GM12874 (cell line): ENCODE measurements at regions not wholly inside any gene's neighbourhood (a gene's known extent, or its start where the extent isn't known, plus 50 kb on each side); places are given as distances from the start of the nearest gene placed in this dataset.

Experiments used
- CTCF ChIP-seq: IDR thresholded peaks from 2 replicates; pipeline ENCODE4 v1.5.1; 2011; ENCODE audit warnings: low read depth, mild to moderate bottlenecking, control low read depth, low read length, moderate library complexity; ENCODE audit not compliant: insufficient read depth

- TF ChIP-seq CTCF, result no peak
Observed at GRCh38 chr1:95517506-95517905, 283.5 kb downstream of the RWDD3 start.

GRCh38 chr1:95518310-95518709 is 284.3 kb downstream of the RWDD3 start:
- no peak for TF ChIP-seq CTCF

- TF ChIP-seq CTCF, result no peak
Observed at GRCh38 chr1:95520390-95520789, 286.4 kb downstream of the RWDD3 start.

GRCh38 chr1:95532335-95532734 is 298.3 kb downstream of the RWDD3 start:
- TF ChIP-seq CTCF, result no peak

GRCh38 chr1:95534985-95535384 is 301.0 kb downstream of the RWDD3 start:
- TF ChIP-seq CTCF, result no peak

- TF ChIP-seq CTCF, result no peak
Observed at GRCh38 chr1:95535614-95536013, 301.6 kb downstream of the RWDD3 start.

GRCh38 chr1:95536501-95536900 is 302.5 kb downstream of the RWDD3 start:
- no peak for TF ChIP-seq CTCF

GRCh38 chr1:95537176-95537575 is 303.2 kb downstream of the RWDD3 start:
- no peak for TF ChIP-seq CTCF
